ENCODE measurements at regions not wholly inside any gene's neighbourhood (a gene's known extent, or its start where the extent isn't known, plus 50 kb on each side); places are given as distances from the start of the nearest gene placed in this dataset.

GRCh38 chr22:34454598-34454997, 534.3 kb upstream of the LARGE1 start:
- no peak for DNase-seq

- DNase-seq: no peak
Observed at GRCh38 chr22:34462795-34463194, 542.5 kb upstream of the LARGE1 start.

DNA sequence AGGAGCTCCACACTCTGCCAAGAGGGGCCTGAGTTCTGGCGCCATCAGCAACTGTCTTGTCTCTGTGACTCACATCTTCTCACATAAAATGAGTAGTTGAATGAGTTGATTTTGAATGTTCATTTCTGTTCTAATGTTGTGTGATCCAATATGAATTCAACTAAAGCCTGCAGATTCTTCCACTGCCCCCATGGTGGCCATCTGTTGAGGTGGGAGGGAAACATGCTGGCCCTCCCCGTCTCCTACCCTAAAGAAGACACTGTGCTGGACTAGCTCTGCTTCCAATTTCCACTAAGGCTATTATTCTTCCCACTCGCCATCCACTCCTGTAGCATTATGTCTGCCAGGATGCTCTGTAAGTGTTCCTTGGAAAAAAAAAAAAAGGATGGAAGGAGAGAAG, 555.6 kb upstream of the LARGE1 start:
- DNase-seq: no peak

- DNase-seq: no peak
Observed at GRCh38 chr22:34476762-34477161, 556.5 kb upstream of the LARGE1 start.

DNA sequence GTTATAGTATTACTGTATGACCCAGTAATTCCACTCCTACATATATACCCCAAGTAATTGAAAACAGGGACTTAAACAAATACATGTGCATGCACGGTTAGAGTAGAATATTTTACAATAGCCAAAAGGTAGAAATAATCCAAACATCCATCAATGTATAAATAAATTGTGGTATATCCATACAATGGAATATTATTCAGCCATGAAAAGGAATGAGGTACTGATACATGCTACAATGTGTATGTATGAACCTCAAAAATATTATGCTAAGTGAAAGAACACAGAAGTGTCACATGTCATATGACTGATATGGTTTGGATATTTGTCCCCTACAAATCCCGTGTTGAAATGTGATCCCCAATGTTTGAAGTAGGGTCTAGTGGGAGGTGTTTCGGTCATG, 560.8 kb upstream of the LARGE1 start:
- DNase-seq: no peak

DNA sequence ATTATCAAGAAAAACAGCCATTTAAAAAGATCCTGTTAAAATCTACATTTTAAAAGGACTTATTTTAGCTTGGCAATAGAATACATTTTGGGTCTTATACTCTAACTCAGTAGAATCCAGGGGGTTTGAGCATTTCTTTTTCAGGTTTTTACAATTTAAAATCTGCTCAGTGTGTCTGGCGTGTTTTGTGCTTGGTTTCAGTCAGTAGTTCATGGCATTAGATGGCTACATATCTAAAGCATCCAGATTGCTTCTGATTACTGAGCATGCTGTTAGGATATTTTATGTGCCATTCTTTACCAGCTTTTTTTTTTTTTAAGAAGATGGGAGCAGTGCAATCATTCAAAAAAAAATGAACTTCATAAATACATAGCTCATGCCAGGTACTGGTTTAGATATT, 566.1 kb upstream of the LARGE1 start:
- no peak for DNase-seq

- no peak for DNase-seq
Observed at GRCh38 chr22:34489861-34490260, 569.6 kb upstream of the LARGE1 start.

- no peak for DNase-seq
Observed at GRCh38 chr22:34490886-34491285, 570.6 kb upstream of the LARGE1 start.

DNA sequence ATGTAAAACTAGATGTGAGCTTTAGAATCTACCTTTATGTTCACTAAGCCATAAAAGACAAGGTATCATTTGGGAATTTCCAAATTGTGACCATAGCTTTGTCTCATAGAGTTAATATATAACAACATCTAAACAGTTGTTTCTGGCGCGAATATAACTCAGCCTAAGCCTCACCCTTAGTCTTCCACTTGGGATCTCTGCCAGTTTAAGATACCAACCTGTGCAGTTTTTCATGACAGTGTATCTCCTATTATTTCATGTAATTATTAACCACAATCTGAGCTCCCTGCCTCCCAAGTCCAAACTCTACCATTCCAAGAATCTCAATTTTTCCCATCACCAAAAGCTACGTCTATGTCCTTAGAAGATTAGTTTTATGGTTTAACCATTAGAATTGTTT, 572.5 kb upstream of the ISX start:
- no peak for DNase-seq

- no peak for DNase-seq
Observed at GRCh38 chr22:34501366-34501965, 564.5 kb upstream of the ISX start.

- DNase-seq: no peak
Observed at GRCh38 chr22:34502821-34503220, 563.1 kb upstream of the ISX start.

GRCh38 chr22:34508797-34509196, 557.2 kb upstream of the ISX start:
- DNase-seq: no peak

DNA sequence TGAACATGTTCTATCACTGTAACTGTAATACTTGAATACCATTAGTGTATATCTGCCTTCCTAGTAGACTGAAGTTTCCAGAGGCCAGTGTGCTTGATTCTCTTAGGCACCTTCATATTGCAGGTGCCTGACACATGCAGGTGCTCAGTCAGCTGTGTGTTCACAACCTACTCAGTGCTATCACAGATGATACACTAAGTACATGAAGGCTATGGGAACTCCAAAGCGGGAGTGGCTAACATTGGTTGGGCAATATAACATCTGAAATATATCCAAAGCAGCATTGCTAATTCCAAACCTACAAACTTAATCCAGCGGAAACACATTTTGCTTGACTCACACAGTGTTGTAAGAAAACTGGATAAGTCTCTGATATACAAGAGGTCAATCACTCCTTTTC, 539.3 kb upstream of the ISX start:
- no peak for DNase-seq

DNA sequence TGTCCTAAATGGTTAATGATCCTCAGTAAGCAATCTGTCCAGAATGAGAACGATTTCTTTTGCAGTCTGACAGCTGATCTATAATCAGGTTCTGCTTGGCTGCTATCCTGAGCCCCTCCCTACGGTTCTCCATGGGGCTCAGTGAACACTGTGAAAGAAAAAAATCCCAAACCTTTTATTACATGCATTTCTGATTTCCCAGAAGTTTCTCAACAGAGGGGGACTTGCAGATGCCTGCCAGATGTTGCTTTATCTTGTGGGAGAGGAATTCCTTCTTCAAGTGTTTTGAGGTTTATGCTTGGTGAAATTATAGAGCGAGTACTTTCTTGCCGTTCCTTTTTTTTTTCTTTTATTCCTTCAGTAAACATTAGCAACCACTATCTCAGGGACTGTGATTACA, 531.9 kb upstream of the ISX start:
- DNase-seq: no peak

GRCh38 chr22:34567367-34567766, 498.6 kb upstream of the ISX start:
- DNase-seq: no peak

GRCh38 chr22:34570408-34570807, 495.6 kb upstream of the ISX start:
- no peak for DNase-seq

DNA sequence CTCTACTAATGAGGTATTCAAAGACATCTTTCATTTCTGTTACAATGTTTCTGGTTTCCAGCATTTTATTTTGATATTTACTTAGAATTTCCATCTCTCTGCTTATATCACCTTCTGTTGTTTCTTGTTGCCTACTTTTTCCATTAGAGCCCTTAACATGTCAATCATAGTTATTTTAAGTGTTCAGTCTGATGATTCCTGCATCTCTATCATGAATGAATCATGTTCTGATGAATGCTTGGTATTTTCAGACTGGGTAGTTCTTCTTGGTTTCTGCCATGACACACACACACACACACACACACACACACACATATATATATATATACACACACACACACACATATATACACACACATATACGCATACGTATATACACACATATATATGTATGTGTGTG, 486.4 kb upstream of the ISX start:
- DNase-seq: no peak

GRCh38 chr22:34587357-34588356, 478.3 kb upstream of the ISX start:
- DNase-seq: no peak

GRCh38 chr22:34588871-34589545, 476.9 kb upstream of the ISX start:
- DNase-seq: no peak

- DNase-seq: no peak
Observed at GRCh38 chr22:34592123-34592740, 473.7 kb upstream of the ISX start.

GRCh38 chr22:34599567-34599966, 466.4 kb upstream of the ISX start:
- DNase-seq: no peak

GRCh38 chr22:34604312-34604711, 461.6 kb upstream of the ISX start:
- DNase-seq: no peak

DNA sequence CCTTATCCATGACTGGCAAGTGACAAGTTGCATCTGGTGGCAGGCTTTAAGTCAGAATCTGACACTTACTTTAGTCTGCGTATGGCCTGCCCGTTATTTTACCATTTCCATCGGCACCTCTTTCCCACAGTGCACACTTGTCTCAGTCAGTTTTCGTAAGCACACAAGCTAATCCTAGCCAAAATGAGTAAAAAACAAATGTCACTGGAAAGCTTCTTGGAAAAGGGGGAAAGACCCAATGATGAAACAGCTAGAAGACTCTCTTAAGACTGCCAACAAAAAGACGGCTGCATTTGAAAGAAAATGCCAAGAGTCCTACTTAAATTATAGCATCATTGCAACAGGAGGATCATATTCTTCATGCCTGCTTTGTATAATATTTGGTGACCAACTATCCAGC, 457.9 kb upstream of the ISX start:
- DNase-seq: no peak
